CD14-positive monocyte (primary cell): ENCODE measurements at regions not wholly inside any gene's neighbourhood (a gene's known extent, or its start where the extent isn't known, plus 50 kb on each side); places are given as distances from the start of the nearest gene placed in this dataset.

Experiments
- DNase-seq, 3 donors: peaks; one replicate each; pipeline ENCODE4 v3.0.0-alpha.2; 2011 to 2022
- H2AFZ ChIP-seq: 2 replicates; pipeline ENCODE4 v1.6.0; 2012; ENCODE audit warnings: mild to moderate bottlenecking, low read depth, low read length, inconsistent platforms; ENCODE audit not compliant: insufficient read depth, poor library complexity, severe bottlenecking
- H3K27ac ChIP-seq, 2 donors: 1 replicate in 1 of 2; 2 replicates in 1 of 2; pipeline ENCODE4 v1.5.1; 2012 to 2013; ENCODE audit warnings: low read length in 2 of 2, control low read depth in 1 of 2, inconsistent platforms in 1 of 2, low read depth in 1 of 2, mild to moderate bottlenecking in 1 of 2
- H3K27me3 ChIP-seq, 2 donors: one replicate each; pipeline versions ENCODE4 v1.6.0 to v1.6.1; 2011 to 2013; ENCODE audit warnings: low read length in 2 of 2; ENCODE audit not compliant: control insufficient read depth in 2 of 2, insufficient read depth in 2 of 2
- H3K36me3 ChIP-seq, 2 donors: replicated peaks in 1 of 2; 1 replicate in 1 of 2; 2 replicates in 1 of 2; pipeline versions ENCODE4 v1.5.1 to v1.6.1; 2012 to 2013; ENCODE audit warnings: low read length in 2 of 2, control low read depth in 1 of 2, inconsistent platforms in 1 of 2, mild to moderate bottlenecking in 1 of 2; ENCODE audit not compliant: insufficient read depth in 2 of 2, control insufficient read depth in 1 of 2
- H3K4me1 ChIP-seq, 2 donors: 1 replicate in 1 of 2; 2 replicates in 1 of 2; pipeline versions ENCODE4 v1.5.1 to v1.6.1; 2012 to 2013; ENCODE audit warnings: low read length in 2 of 2, control low read depth in 1 of 2, inconsistent platforms in 1 of 2, mild to moderate bottlenecking in 1 of 2, moderate library complexity in 1 of 2; ENCODE audit not compliant: insufficient read depth in 2 of 2, control insufficient read depth in 1 of 2
- H3K4me2 ChIP-seq: replicated peaks from 2 replicates; pipeline ENCODE3; 2012; ENCODE audit warnings: low read length, moderate library complexity, mild to moderate bottlenecking; ENCODE audit not compliant: poor library complexity, severe bottlenecking; ENCODE audit errors: extremely low read depth
- H3K4me3 ChIP-seq, 3 experiments: fragments of 200-600 bp in 1 of 3; sonication (generic) in 1 of 3; replicated peaks in 1 of 3; 1 replicate in 2 of 3; 2 replicates in 1 of 3; pipeline ENCODE4 v1.5.1; 2011 to 2013; ENCODE audit warnings: low read length in 3 of 3, mild to moderate bottlenecking in 3 of 3, control low read depth in 2 of 3, low read depth in 2 of 3, inconsistent platforms in 1 of 3, moderate library complexity in 1 of 3
- H3K79me2 ChIP-seq: 2 replicates; pipeline ENCODE4 v1.6.0; 2012; ENCODE audit warnings: mild to moderate bottlenecking, control low read depth, inconsistent platforms, low read length, moderate library complexity; ENCODE audit not compliant: insufficient read depth
- H3K9ac ChIP-seq: 2 replicates; pipeline ENCODE4 v1.6.0; 2017; ENCODE audit warnings: low read length, mild to moderate bottlenecking; ENCODE audit not compliant: insufficient read depth, poor library complexity, severe bottlenecking
- H3K9me3 ChIP-seq, 2 donors: replicated peaks in 1 of 2; 1 replicate in 1 of 2; 2 replicates in 1 of 2; pipeline versions ENCODE4 v1.5.1 to v1.6.1; 2012 to 2013; ENCODE audit warnings: low read length in 2 of 2, control low read depth in 1 of 2; ENCODE audit not compliant: control insufficient read depth in 1 of 2, insufficient read depth in 1 of 2
- H4K20me1 ChIP-seq: 2 replicates; pipeline ENCODE4 v1.6.0; 2012; ENCODE audit warnings: mild to moderate bottlenecking, low read length, control low read depth, moderate library complexity; ENCODE audit not compliant: insufficient read depth
- H3K27ac Mint-ChIP-seq, 7 donors: one replicate each; pipeline ENCODE4 v1.8.0; 2020; ENCODE audit warnings: mild to moderate bottlenecking in 7 of 7, mixed read lengths in 7 of 7, moderate library complexity in 6 of 7, inconsistent platforms in 2 of 7
- H3K27me3 Mint-ChIP-seq, 3 donors: one replicate each; pipeline ENCODE4 v1.8.0; 2021 to 2022; ENCODE audit warnings: low read depth in 3 of 3, mild to moderate bottlenecking in 3 of 3, mixed read lengths in 3 of 3, moderate library complexity in 3 of 3, inconsistent platforms in 1 of 3
- H3K36me3 Mint-ChIP-seq, 2 donors: one replicate each; pipeline ENCODE4 v1.8.0; 2020; ENCODE audit warnings: mixed read lengths in 2 of 2, inconsistent platforms in 1 of 2, mild to moderate bottlenecking in 1 of 2
- H3K4me1 Mint-ChIP-seq: one replicate; pipeline ENCODE4 v1.8.0; 2020; ENCODE audit warnings: mild to moderate bottlenecking, mixed read lengths
- H3K4me3 Mint-ChIP-seq, 2 donors: one replicate each; pipeline ENCODE4 v1.8.0; 2020; ENCODE audit warnings: mild to moderate bottlenecking in 2 of 2, mixed read lengths in 2 of 2, moderate library complexity in 1 of 2
- H3K9me3 Mint-ChIP-seq, 7 donors: one replicate each; pipeline ENCODE4 v1.8.0; 2020 to 2022; ENCODE audit warnings: mixed read lengths in 7 of 7, mild to moderate bottlenecking in 6 of 7, moderate library complexity in 6 of 7, inconsistent platforms in 2 of 7
- WGBS: methylation state at CpG from one replicate; pipeline ENCODE4 v1.1.5; 2013; ENCODE audit warnings: missing lambda C conversion rate; ENCODE audit not compliant: insufficient coverage; 5-methylcytosine and 5-hydroxymethylcytosine counted together
- intact Hi-C, 2 donors: fragments of 100-400 bp; cut with micrococcal nuclease; formaldehyde crosslinking; loops; one replicate each; pipeline versions ENCODE4 v1.15.0 to v1.15.1; 2023
- TF ChIP-seq, protein P1 (sequence below): fragments of 200-600 bp; IDR thresholded peaks from one replicate; pipeline ENCODE4 v1.8.0; 2022; ENCODE audit warnings: antibody characterized with exemption, mild to moderate bottlenecking

DNA sequence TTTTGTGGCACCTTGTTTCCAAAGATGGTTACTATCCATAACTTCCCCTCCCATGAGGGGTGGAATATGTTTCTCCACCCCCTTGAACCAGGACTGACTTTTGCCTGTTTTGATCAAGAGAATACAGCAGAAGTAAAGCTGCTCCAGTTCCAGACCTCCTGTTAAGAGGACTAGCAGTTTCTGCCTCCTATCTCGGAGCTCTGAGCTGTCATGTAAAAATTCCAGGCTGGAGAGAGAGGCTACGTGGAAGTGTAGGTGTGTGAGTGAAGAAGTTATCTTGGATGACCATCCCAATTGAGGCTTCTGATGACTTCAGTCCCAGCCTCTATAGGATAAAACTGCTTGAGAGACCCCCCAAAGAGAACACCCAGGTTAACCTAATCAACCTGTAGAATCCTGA lies 511.7 kb upstream of the IMPG1 start:
- Histone ChIP-seq H3K4me3 (no peak overlapping the region), H3K9me3 (no peaks in the 10 kb centered on the region), H3K4me1 (no peaks in the 10 kb centered on the region), H2AFZ (no peak overlapping the region), H3K79me2 (no peaks in the 10 kb centered on the region), H3K4me2 (no peak overlapping the region), H3K36me3 (no peaks in the 10 kb centered on the region), H3K9ac (no peak overlapping the region), H3K27me3 (no peaks in the 10 kb centered on the region), H4K20me1 (no peaks in the 10 kb centered on the region), H3K27ac (no peak overlapping the region)
- TF ChIP-seq, protein P1, sequence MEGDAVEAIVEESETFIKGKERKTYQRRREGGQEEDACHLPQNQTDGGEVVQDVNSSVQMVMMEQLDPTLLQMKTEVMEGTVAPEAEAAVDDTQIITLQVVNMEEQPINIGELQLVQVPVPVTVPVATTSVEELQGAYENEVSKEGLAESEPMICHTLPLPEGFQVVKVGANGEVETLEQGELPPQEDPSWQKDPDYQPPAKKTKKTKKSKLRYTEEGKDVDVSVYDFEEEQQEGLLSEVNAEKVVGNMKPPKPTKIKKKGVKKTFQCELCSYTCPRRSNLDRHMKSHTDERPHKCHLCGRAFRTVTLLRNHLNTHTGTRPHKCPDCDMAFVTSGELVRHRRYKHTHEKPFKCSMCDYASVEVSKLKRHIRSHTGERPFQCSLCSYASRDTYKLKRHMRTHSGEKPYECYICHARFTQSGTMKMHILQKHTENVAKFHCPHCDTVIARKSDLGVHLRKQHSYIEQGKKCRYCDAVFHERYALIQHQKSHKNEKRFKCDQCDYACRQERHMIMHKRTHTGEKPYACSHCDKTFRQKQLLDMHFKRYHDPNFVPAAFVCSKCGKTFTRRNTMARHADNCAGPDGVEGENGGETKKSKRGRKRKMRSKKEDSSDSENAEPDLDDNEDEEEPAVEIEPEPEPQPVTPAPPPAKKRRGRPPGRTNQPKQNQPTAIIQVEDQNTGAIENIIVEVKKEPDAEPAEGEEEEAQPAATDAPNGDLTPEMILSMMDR = no peak
- no peak for DNase-seq
- Mint-ChIP-seq H3K4me1 (no peaks in the 10 kb centered on the region), H3K27me3 (no peaks in the 10 kb centered on the region), H3K27ac (peak overlapping the region in 1 of 7 donors; percentile 57), H3K4me3 (no peak overlapping the region), H3K36me3 (no peaks in the 10 kb centered on the region), H3K9me3 (peaks cover 0 to 3% (median 0%) of the 10 kb centered on the region in 7 donors)
- WGBS = no CpG with 5 or more reads among the region's 2 CpGs
- intact Hi-C loops = no loop called here

DNA sequence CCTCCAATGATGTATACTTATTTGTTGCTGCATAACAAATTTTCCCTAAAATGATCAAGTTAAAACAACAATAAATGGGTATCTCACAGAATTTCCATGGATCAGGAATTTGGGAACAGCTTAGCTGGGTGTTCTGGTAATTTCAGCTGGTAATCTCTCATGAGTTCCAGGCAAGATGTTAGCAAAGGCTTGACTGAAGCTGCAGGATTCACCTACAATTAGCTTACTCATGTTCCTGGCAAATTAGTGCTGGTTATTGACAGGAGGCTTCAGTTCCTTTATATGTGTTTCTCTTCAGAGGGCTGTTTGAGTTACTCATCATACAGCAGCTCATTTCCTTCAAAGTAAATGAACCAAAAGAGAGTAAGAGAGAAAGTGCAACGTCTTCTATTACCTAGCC lies 506.3 kb upstream of the IMPG1 start:
- Mint-ChIP-seq H3K36me3 (no peaks in the 10 kb centered on the region), H3K27ac (no peak overlapping the region), H3K27me3 (no peaks in the 10 kb centered on the region), H3K4me1 (no peaks in the 10 kb centered on the region), H3K9me3 (peaks cover 0 to 3% (median 1%) of the 10 kb centered on the region in 7 donors), H3K4me3 (no peak overlapping the region)
- Histone ChIP-seq H3K9ac (no peak overlapping the region), H3K4me2 (no peak overlapping the region), H3K4me3 (no peak overlapping the region), H2AFZ (no peak overlapping the region), H3K4me1 (no peaks in the 10 kb centered on the region), H3K9me3 (no peaks in the 10 kb centered on the region), H3K27ac (no peak overlapping the region), H3K27me3 (no peaks in the 10 kb centered on the region), H3K79me2 (no peaks in the 10 kb centered on the region), H4K20me1 (no peaks in the 10 kb centered on the region), H3K36me3 (no peaks in the 10 kb centered on the region)
- TF ChIP-seq, protein P1 = no peak
- WGBS = no CpG with 5 or more reads among the region's 1 CpG
- intact Hi-C loops = no loop called here
- no peak for DNase-seq
